H1 (cell line): ENCODE measurements at regions not wholly inside any gene's neighbourhood (a gene's known extent, or its start where the extent isn't known, plus 50 kb on each side); places are given as distances from the start of the nearest gene placed in this dataset.

Source experiments
- CTCF ChIA-PET: fragments of 300-600 bp; sonication (Branson Sonifier 250); formaldehyde crosslinking; loops from one replicate; lab custom pipeline; 2021; ENCODE audit not compliant: partially characterized antibody; lab: Charles Lee
- POLR2A ChIA-PET: fragments of 300-600 bp; sonication (Branson Sonifier 250); formaldehyde crosslinking; loops from one replicate; lab custom pipeline; 2021; ENCODE audit warnings: inconsistent platforms; ENCODE audit not compliant: partially characterized antibody; lab: Charles Lee
- DNase-seq, 2 experiments: peaks; one replicate each; pipeline versions ENCODE4 v3.0.0 to v3.0.0-alpha.2; 2010 to 2022; ENCODE audit warnings: low spot score in 2 of 2, low read depth in 1 of 2, mixed read lengths in 1 of 2
- FAIRE-seq: peaks from 2 replicates; lab custom pipeline; 2011; peaks lifted over from hg19 to GRCh38; lab: Jason Lieb, UNC
- H2AFZ ChIP-seq: 2 replicates; pipeline ENCODE4 v1.8.1; 2012; ENCODE audit warnings: low read length, inconsistent platforms
- H2AK5ac ChIP-seq: 2 replicates; pipeline ENCODE4 v1.6.1; 2013; ENCODE audit warnings: low read depth, low read length
- H2BK120ac ChIP-seq: replicated peaks from 2 replicates; pipeline ENCODE3; 2013; ENCODE audit warnings: low read depth, low read length, inconsistent platforms
- H2BK12ac ChIP-seq: 2 replicates; pipeline ENCODE4 v1.6.1; 2013; ENCODE audit warnings: low read depth, low read length
- H2BK15ac ChIP-seq: 2 replicates; pipeline ENCODE4 v1.6.1; 2013; ENCODE audit warnings: low read length
- H2BK20ac ChIP-seq: 2 replicates; pipeline ENCODE4 v1.6.1; 2013; ENCODE audit warnings: low read length
- H2BK5ac ChIP-seq: 2 replicates; pipeline ENCODE4 v1.6.1; 2013; ENCODE audit warnings: low read depth, low read length
- H3K14ac ChIP-seq: 2 replicates; pipeline ENCODE4 v1.6.1; 2013; ENCODE audit warnings: inconsistent platforms; ENCODE audit not compliant: insufficient read length
- H3K18ac ChIP-seq: 2 replicates; pipeline ENCODE4 v1.6.1; 2013; ENCODE audit warnings: low read length; ENCODE audit errors: extremely low read depth
- H3K23ac ChIP-seq: 2 replicates; pipeline ENCODE4 v1.6.1; 2013; ENCODE audit warnings: inconsistent platforms; ENCODE audit not compliant: insufficient read length
- H3K23me2 ChIP-seq: 2 replicates; pipeline ENCODE4 v1.6.1; 2013; ENCODE audit warnings: low read depth, low read length
- H3K27ac ChIP-seq: 2 replicates; pipeline ENCODE4 v1.6.1; 2011; ENCODE audit warnings: low read depth, low read length, inconsistent platforms
- H3K27me3 ChIP-seq, 4 experiments: replicated peaks in 1 of 4; 1 replicate in 1 of 4; 2 replicates in 3 of 4; pipeline versions ENCODE4 v1.6.1 to v1.8.1; 2011 to 2013; ENCODE audit warnings: low read length in 3 of 4, mild to moderate bottlenecking in 3 of 4, inconsistent platforms in 2 of 4, mixed read lengths in 2 of 4, moderate library complexity in 1 of 4; ENCODE audit not compliant: control insufficient read depth in 3 of 4, insufficient read depth in 3 of 4; ENCODE audit errors: extremely low read depth in 1 of 4
- H3K36me3 ChIP-seq, 4 experiments: 2 replicates each; pipeline versions ENCODE4 v1.6.1 to v1.8.1; 2011 to 2013; ENCODE audit warnings: mild to moderate bottlenecking in 4 of 4, low read length in 3 of 4, moderate library complexity in 2 of 4, control low read depth in 1 of 4, inconsistent platforms in 1 of 4; ENCODE audit not compliant: insufficient read depth in 4 of 4, control insufficient read depth in 2 of 4
- H3K4ac ChIP-seq: replicated peaks from 2 replicates; pipeline ENCODE3; 2013; ENCODE audit warnings: low read length, low read depth, mixed read lengths, inconsistent platforms; ENCODE audit not compliant: insufficient read length
- H3K4me1 ChIP-seq, 4 experiments: replicated peaks in 1 of 4; 1 replicate in 1 of 4; 2 replicates in 3 of 4; pipeline versions ENCODE4 v1.6.1 to v1.8.1; 2011 to 2013; ENCODE audit warnings: low read length in 3 of 4, inconsistent platforms in 2 of 4, mixed read lengths in 1 of 4; ENCODE audit not compliant: insufficient read depth in 4 of 4, control insufficient read depth in 3 of 4
- H3K4me2 ChIP-seq, 2 experiments: 2 replicates each; pipeline versions ENCODE4 v1.6.1 to v1.8.1; 2011 to 2013; ENCODE audit warnings: low read depth in 2 of 2, low read length in 2 of 2, control low read depth in 1 of 2, inconsistent platforms in 1 of 2, mild to moderate bottlenecking in 1 of 2; ENCODE audit not compliant: insufficient read depth in 1 of 2
- H3K4me3 ChIP-seq, 4 experiments: fragments of 200-600, 300-600 bp in 1 of 4; sonication (generic), shearing (Covaris generic), sonication (Bioruptor Twin) in 1 of 4; 2 replicates each; pipeline versions ENCODE4 v1.5.1 to v1.8.1; 2011 to 2016; ENCODE audit warnings: low read length in 4 of 4, low read depth in 3 of 4, control low read depth in 2 of 4, inconsistent platforms in 2 of 4, mild to moderate bottlenecking in 2 of 4, mixed read lengths in 1 of 4, moderate library complexity in 1 of 4; ENCODE audit not compliant: insufficient read depth in 2 of 4; ENCODE audit errors: extremely low read depth in 1 of 4
- H3K56ac ChIP-seq: replicated peaks from 2 replicates; pipeline ENCODE3; 2013; ENCODE audit warnings: low read depth, mild to moderate bottlenecking, mixed read lengths, low read length, inconsistent platforms; ENCODE audit not compliant: insufficient read length
- H3K79me1 ChIP-seq: 2 replicates; pipeline ENCODE4 v1.6.1; 2013; ENCODE audit warnings: low read depth, low read length, control low read depth
- H3K79me2 ChIP-seq, 2 experiments: 2 replicates each; pipeline versions ENCODE4 v1.6.1 to v1.8.1; 2012 to 2013; ENCODE audit warnings: low read length in 2 of 2, mild to moderate bottlenecking in 2 of 2, inconsistent platforms in 1 of 2; ENCODE audit not compliant: insufficient read depth in 2 of 2, control insufficient read depth in 1 of 2
- H3K9ac ChIP-seq, 4 experiments: replicated peaks in 1 of 4; 1 replicate in 1 of 4; 2 replicates in 3 of 4; pipeline versions ENCODE4 v1.6.1 to v1.8.1; 2011 to 2013; ENCODE audit warnings: low read depth in 3 of 4, low read length in 3 of 4, control low read depth in 2 of 4, mild to moderate bottlenecking in 2 of 4, moderate library complexity in 2 of 4, inconsistent platforms in 1 of 4; ENCODE audit errors: extremely low read depth in 1 of 4
- H3K9me3 ChIP-seq, 2 experiments: 2 replicates each; pipeline versions ENCODE4 v1.6.1 to v1.8.1; 2012 to 2013; ENCODE audit warnings: mild to moderate bottlenecking in 2 of 2, moderate library complexity in 2 of 2, control low read depth in 1 of 2, inconsistent platforms in 1 of 2, low read depth in 1 of 2, low read length in 1 of 2, mixed read lengths in 1 of 2; ENCODE audit not compliant: insufficient read depth in 2 of 2
- H4K20me1 ChIP-seq, 2 experiments: replicated peaks in 1 of 2; 2 replicates each; pipeline versions ENCODE3 to v1.8.1; 2011 to 2013; ENCODE audit warnings: inconsistent platforms in 2 of 2, low read length in 2 of 2, mild to moderate bottlenecking in 1 of 2; ENCODE audit not compliant: insufficient read depth in 2 of 2, control insufficient read depth in 1 of 2
- H4K5ac ChIP-seq: 2 replicates; pipeline ENCODE4 v1.6.1; 2013; ENCODE audit warnings: low read length, low read depth, mixed read lengths, inconsistent platforms; ENCODE audit not compliant: insufficient read length
- H4K8ac ChIP-seq: 2 replicates; pipeline ENCODE4 v1.8.0; 2013; ENCODE audit warnings: mild to moderate bottlenecking, moderate library complexity, low read length, inconsistent platforms; ENCODE audit not compliant: insufficient read depth; ENCODE audit errors: extremely low read depth
- H4K91ac ChIP-seq: replicated peaks from 2 replicates; pipeline ENCODE3; 2013; ENCODE audit warnings: low read length, mixed read lengths, inconsistent platforms; ENCODE audit not compliant: insufficient read length
- CBX8 ChIP-seq: fragments of 300-800, 300-1000 bp; sonication (generic); IDR thresholded peaks from 2 replicates; pipeline ENCODE4 v1.7.1; 2016; ENCODE audit warnings: low read depth, low read length, borderline replicate concordance
- CEBPB ChIP-seq: IDR thresholded peaks from 2 replicates; pipeline ENCODE4 v1.6.1; 2012; ENCODE audit warnings: low read depth, low read length
- GTF2F1 ChIP-seq: IDR thresholded peaks from 2 replicates; pipeline ENCODE4 v1.6.1; 2012; ENCODE audit warnings: low read depth, low read length, improper control_type of control experiment, borderline replicate concordance
- KDM1A ChIP-seq: fragments of 200-600, 300-600 bp; sonication (generic); IDR thresholded peaks from 2 replicates; pipeline ENCODE4 v1.7.1; 2016; ENCODE audit warnings: mild to moderate bottlenecking, low read length, borderline replicate concordance
- WGBS, 2 experiments: shearing (Covaris generic) in 1 of 2; methylation state at CpG; one replicate each; pipeline versions ENCODE4 v1.1.6 to v1.1.7; 2013 to 2015; ENCODE audit warnings: low lambda C conversion rate in 2 of 2, mixed read lengths in 2 of 2, inconsistent platforms in 1 of 2, low coverage in 1 of 2, missing lambda C conversion rate in 1 of 2; ENCODE audit not compliant: insufficient replicate concordance in 2 of 2, insufficient coverage in 1 of 2, insufficient read length in 1 of 2; ENCODE audit errors: extremely low coverage in 1 of 2, missing lambda C conversion rate in 1 of 2; 5-methylcytosine and 5-hydroxymethylcytosine counted together

DNA sequence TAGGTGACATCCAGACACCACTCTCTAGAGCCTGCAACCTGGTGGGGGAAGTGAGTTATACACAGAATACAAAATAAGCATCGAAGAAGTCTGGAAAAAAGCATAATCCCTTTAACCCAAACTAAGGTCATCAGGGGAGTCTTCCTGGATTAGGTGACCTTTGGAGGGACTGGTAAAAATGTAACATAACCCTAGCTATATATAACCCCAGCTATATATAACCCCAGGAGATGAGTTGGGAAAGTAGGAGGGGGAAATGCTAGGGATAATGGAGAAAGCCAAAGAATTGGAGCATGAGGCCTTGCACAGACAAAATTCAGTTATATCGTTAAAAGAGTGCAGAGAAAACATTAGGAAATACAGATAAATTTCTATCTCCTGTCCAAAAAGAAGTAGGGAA is 164.8 kb downstream of the QRSL1 start:
- H3K14ac ChIP-seq: no peak overlapping the region
- POLR2A ChIA-PET: no interaction called here
- no peak overlapping the region for H2BK20ac ChIP-seq
- H3K9ac ChIP-seq: no peak overlapping the region
- H4K91ac ChIP-seq: no peak overlapping the region
- H3K27me3 ChIP-seq: no peaks in the 10 kb centered on the region
- no peak overlapping the region for H2AFZ ChIP-seq
- DNase-seq: no peak
- no peaks in the 10 kb centered on the region for H3K79me2 ChIP-seq
- H3K79me1 ChIP-seq: no peaks in the 10 kb centered on the region
- no peak overlapping the region; the same call in 1 of the 2 replicates for H2BK15ac ChIP-seq
- H2BK5ac ChIP-seq: no peak overlapping the region
- no peak for TF ChIP-seq CEBPB
- no peak for TF ChIP-seq CBX8
- no peak for TF ChIP-seq KDM1A
- no peak for TF ChIP-seq GTF2F1
- TF ChIP-seq, all 59 proteins: peak for 0
- Histone ChIP-seq H2BK120ac (no peak overlapping the region), H3K4me1 (peaks cover 0 to 3% (median 0%) of the 10 kb centered on the region in 4 experiments; a peak in 1 of 7 replicates), H3K23ac (no peak overlapping the region), H4K8ac (no peak overlapping the region), H3K23me2 (no peaks in the 10 kb centered on the region; the same call in 1 of the 2 replicates), H3K36me3 (no peaks in the 10 kb centered on the region), H3K27ac (no peak overlapping the region), H3K4me3 (no peak overlapping the region), H2AK5ac (no peak overlapping the region), H3K18ac (no peak overlapping the region), H4K20me1 (no peaks in the 10 kb centered on the region), H3K4ac (no peak overlapping the region), H4K5ac (no peak overlapping the region), H3K4me2 (no peak overlapping the region), H3K56ac (no peak overlapping the region), H3K9me3 (no peaks in the 10 kb centered on the region), H2BK12ac (no peak overlapping the region)
- WGBS, 2 experiments: 92% methylated on average over 2 of the region's 2 CpGs; no CpG with 5 or more reads in 1 of the 2 experiments
- no peak for FAIRE-seq
- CTCF ChIA-PET: interaction anchor here (0.7 to 1.3 kb wide), 3 partner anchors 11 to 191 kb away, joined by 3 to 4 read pairs (median 3); no protein-coding TSS in a partner anchor
